ENCODE measurements at regions not wholly inside any gene's neighbourhood (a gene's known extent, or its start where the extent isn't known, plus 50 kb on each side); places are given as distances from the start of the nearest gene placed in this dataset.

DNA sequence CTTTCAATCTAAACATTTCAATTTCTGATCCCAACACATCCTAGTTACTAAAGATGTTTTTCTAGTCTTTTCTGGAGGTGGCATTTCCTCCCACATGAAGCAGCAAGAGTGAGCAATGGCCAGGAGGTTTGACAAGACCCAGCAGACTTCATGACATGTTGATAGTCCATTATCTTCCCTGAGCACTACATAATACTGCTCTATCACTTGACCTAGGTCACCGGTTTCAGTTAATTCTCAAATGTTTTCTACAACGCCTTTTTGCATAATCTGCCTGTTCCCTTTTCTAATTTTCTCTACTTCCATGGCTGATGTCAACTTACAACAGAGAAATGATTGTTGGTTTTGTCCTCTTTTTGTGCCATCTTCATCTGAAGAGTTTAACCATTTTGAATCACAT, 62.0 kb upstream of the GPRIN3 start:
- Histone ChIP-seq H3K9ac (ENCODE audit: low read length) (no peak overlapping the region), H3K79me2 (ENCODE audit: control insufficient read depth, insufficient read depth, low read length) (no peaks in the 10 kb centered on the region), H3K27ac (ENCODE audit: low read length in 2 of 2) (no peak overlapping the region), H3K4me2 (replicated peaks; ENCODE audit: low read depth, low read length, poor library complexity, severe bottlenecking) (no peak overlapping the region), H3K27me3 (replicated peaks in 1 of 4; ENCODE audit: control extremely low read depth in 1 of 4, control insufficient read depth in 3 of 4, insufficient read depth in 4 of 4, low read length in 3 of 4) (no peaks in the 10 kb centered on the region), H3K9me3 (ENCODE audit: control extremely low read depth in 1 of 3, control insufficient read depth in 2 of 3, insufficient read depth in 1 of 3, low read length in 2 of 3) (peaks cover 0 to 3% (median 0%) of the 10 kb centered on the region in 3 donors), H4K20me1 (ENCODE audit: control insufficient read depth, insufficient read depth, low read length, poor library complexity, severe bottlenecking) (no peaks in the 10 kb centered on the region), H2AFZ (ENCODE audit: insufficient read depth, low read depth, low read length, poor library complexity, severe bottlenecking) (no peak overlapping the region), H3K4me1 (ENCODE audit: control insufficient read depth in 2 of 2, insufficient read depth in 2 of 2, low read length in 2 of 2) (no peaks in the 10 kb centered on the region), H3K4me3 (ENCODE audit: control extremely low read depth in 1 of 5, extremely low read depth in 1 of 5, insufficient read depth in 1 of 5, low read depth in 2 of 5, low read length in 4 of 5) (no peak overlapping the region), H3K36me3 (replicated peaks in 1 of 2; ENCODE audit: control extremely low read depth in 1 of 2, control insufficient read depth in 1 of 2, extremely low read depth in 1 of 2, insufficient read depth in 2 of 2, low read length in 1 of 2) (no peaks in the 10 kb centered on the region)
- TF ChIP-seq EZH2 (IDR thresholded peaks at IDR 0.05; ENCODE audit: borderline replicate concordance, insufficient read depth, low read depth, low read length, poor library complexity, severe bottlenecking) = no peak
- TF ChIP-seq, protein P1, sequence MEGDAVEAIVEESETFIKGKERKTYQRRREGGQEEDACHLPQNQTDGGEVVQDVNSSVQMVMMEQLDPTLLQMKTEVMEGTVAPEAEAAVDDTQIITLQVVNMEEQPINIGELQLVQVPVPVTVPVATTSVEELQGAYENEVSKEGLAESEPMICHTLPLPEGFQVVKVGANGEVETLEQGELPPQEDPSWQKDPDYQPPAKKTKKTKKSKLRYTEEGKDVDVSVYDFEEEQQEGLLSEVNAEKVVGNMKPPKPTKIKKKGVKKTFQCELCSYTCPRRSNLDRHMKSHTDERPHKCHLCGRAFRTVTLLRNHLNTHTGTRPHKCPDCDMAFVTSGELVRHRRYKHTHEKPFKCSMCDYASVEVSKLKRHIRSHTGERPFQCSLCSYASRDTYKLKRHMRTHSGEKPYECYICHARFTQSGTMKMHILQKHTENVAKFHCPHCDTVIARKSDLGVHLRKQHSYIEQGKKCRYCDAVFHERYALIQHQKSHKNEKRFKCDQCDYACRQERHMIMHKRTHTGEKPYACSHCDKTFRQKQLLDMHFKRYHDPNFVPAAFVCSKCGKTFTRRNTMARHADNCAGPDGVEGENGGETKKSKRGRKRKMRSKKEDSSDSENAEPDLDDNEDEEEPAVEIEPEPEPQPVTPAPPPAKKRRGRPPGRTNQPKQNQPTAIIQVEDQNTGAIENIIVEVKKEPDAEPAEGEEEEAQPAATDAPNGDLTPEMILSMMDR (IDR thresholded peaks at IDR 0.05) = no peak
- Mint-ChIP-seq H3K4me1 (no peaks in the 10 kb centered on the region), H3K27me3 (peaks cover 4% of the 10 kb centered on the region), H3K9me3 (ENCODE audit: insufficient read depth) (no peaks in the 10 kb centered on the region), H3K27ac (no peak overlapping the region), H3K4me3 (no peak overlapping the region)
- ChIA-PET POLR2A (no interaction called here), CTCF (no interaction called here)
- no CpG with 5 or more reads among the region's 2 CpGs for WGBS (ENCODE audit: insufficient coverage)
- ATAC-seq (ENCODE audit: low read depth) = no peak
- intact Hi-C loops (cut with micrococcal nuclease) = no loop called here
- no peak for DNase-seq

DNA sequence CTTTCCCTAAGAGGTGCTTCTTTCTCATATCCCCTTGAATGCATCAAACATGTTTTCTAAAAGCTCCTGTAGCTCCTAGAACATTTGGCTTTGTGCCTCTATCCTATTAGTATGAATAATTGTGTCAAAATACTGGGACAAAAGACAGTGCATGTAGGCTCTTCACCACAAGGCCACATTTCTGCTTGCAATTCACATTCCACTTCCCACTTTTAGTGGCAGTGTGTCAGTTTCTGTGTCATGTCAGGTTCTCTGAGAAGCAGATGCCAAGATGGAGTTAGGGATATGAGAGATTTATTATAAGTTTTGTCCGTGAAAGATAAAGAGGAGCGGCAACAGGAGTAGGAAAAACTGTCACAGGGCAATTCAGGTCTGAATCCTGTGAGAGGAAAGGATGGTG, 61.3 kb upstream of the GPRIN3 start:
- Histone ChIP-seq H3K4me3 (ENCODE audit: control extremely low read depth in 1 of 5, extremely low read depth in 1 of 5, insufficient read depth in 1 of 5, low read depth in 2 of 5, low read length in 4 of 5) (no peak overlapping the region), H3K4me1 (ENCODE audit: control insufficient read depth in 2 of 2, insufficient read depth in 2 of 2, low read length in 2 of 2) (no peaks in the 10 kb centered on the region), H4K20me1 (ENCODE audit: control insufficient read depth, insufficient read depth, low read length, poor library complexity, severe bottlenecking) (no peaks in the 10 kb centered on the region), H2AFZ (ENCODE audit: insufficient read depth, low read depth, low read length, poor library complexity, severe bottlenecking) (no peak overlapping the region), H3K27ac (ENCODE audit: low read length in 2 of 2) (no peak overlapping the region), H3K4me2 (replicated peaks; ENCODE audit: low read depth, low read length, poor library complexity, severe bottlenecking) (no peak overlapping the region), H3K9me3 (ENCODE audit: control extremely low read depth in 1 of 3, control insufficient read depth in 2 of 3, insufficient read depth in 1 of 3, low read length in 2 of 3) (peaks cover 0 to 3% (median 0%) of the 10 kb centered on the region in 3 donors), H3K9ac (ENCODE audit: low read length) (no peak overlapping the region), H3K79me2 (ENCODE audit: control insufficient read depth, insufficient read depth, low read length) (no peaks in the 10 kb centered on the region), H3K36me3 (replicated peaks in 1 of 2; ENCODE audit: control extremely low read depth in 1 of 2, control insufficient read depth in 1 of 2, extremely low read depth in 1 of 2, insufficient read depth in 2 of 2, low read length in 1 of 2) (no peaks in the 10 kb centered on the region), H3K27me3 (replicated peaks in 1 of 4; ENCODE audit: control extremely low read depth in 1 of 4, control insufficient read depth in 3 of 4, insufficient read depth in 4 of 4, low read length in 3 of 4) (no peaks in the 10 kb centered on the region)
- Mint-ChIP-seq H3K27me3 (peaks cover 4% of the 10 kb centered on the region), H3K9me3 (ENCODE audit: insufficient read depth) (no peaks in the 10 kb centered on the region), H3K4me1 (no peaks in the 10 kb centered on the region), H3K4me3 (no peak overlapping the region), H3K27ac (no peak overlapping the region)
- DNase-seq (no peak), ATAC-seq (ENCODE audit: low read depth) (no peak)
- CTCF ChIA-PET = no interaction called here
- POLR2A ChIA-PET = no interaction called here
- TF ChIP-seq, protein P1 (IDR thresholded peaks at IDR 0.05) = no peak
- TF ChIP-seq EZH2 (IDR thresholded peaks at IDR 0.05; ENCODE audit: borderline replicate concordance, insufficient read depth, low read depth, low read length, poor library complexity, severe bottlenecking) = no peak
- 96% methylated on average over 2 of the region's 2 CpGs for WGBS (ENCODE audit: insufficient coverage)
- intact Hi-C loops (cut with micrococcal nuclease) = no loop called here
